ENCODE measurements at regions not wholly inside any gene's neighbourhood (a gene's known extent, or its start where the extent isn't known, plus 50 kb on each side); places are given as distances from the start of the nearest gene placed in this dataset.
"Not testable (repeated sequence)": the region's sequence is repeated elsewhere in the genome, so short reads cannot be mapped to it uniquely, and the experiment has no call there.

GRCh38 chr6:169093770-169094551, 159.7 kb downstream of the THBS2 start:
- Histone ChIP-seq H3K36me3 (no peaks in the 10 kb centered on the region), H3K27me3 (no peaks in the 10 kb centered on the region), H3K4me3 (no peak overlapping the region), H3K27ac (no peak overlapping the region), H3K9me3 (peaks cover 0 to 15% (median 0%) of the 10 kb centered on the region in 3 donors), H3K4me1 (no peaks in the 10 kb centered on the region)
- TF ChIP-seq POLR2A (IDR thresholded peaks at IDR 0.05) (no peak), EP300 (IDR thresholded peaks at IDR 0.05) (no peak), CTCF (IDR thresholded peaks at IDR 0.05) (no peak), POLR2AphosphoS5 (IDR thresholded peaks at IDR 0.05) (no peak)
- 87 to 88% methylated on average over 12 to 15 of the region's 16 CpGs for WGBS, 2 donors (ENCODE audit: low coverage in 1 of 2)
- no peak for ATAC-seq

- Histone ChIP-seq H3K9me3 (peaks cover 0 to 15% (median 0%) of the 10 kb centered on the region in 3 donors), H3K36me3 (no peaks in the 10 kb centered on the region), H3K27me3 (no peaks in the 10 kb centered on the region), H3K4me3 (no peak overlapping the region), H3K27ac (no peak overlapping the region), H3K4me1 (no peaks in the 10 kb centered on the region)
- TF ChIP-seq CTCF (IDR thresholded peaks at IDR 0.05), result no peak
- TF ChIP-seq POLR2AphosphoS5 (IDR thresholded peaks at IDR 0.05), result no peak
- no peak for TF ChIP-seq EP300 (IDR thresholded peaks at IDR 0.05)
- no peak for TF ChIP-seq POLR2A (IDR thresholded peaks at IDR 0.05)
- WGBS, 2 donors (ENCODE audit: low coverage in 1 of 2), result 70 to 72% methylated on average over 9 to 11 of the region's 11 CpGs
- ATAC-seq, result no peak
Measured at GRCh38 chr6:169093066-169093723, 160.5 kb downstream of the THBS2 start.

- Histone ChIP-seq H3K4me1 (no peaks in the 10 kb centered on the region), H3K27ac (no peak overlapping the region), H3K4me3 (no peak overlapping the region), H3K36me3 (no peaks in the 10 kb centered on the region), H3K27me3 (no peaks in the 10 kb centered on the region), H3K9me3 (peaks cover 0 to 15% (median 0%) of the 10 kb centered on the region in 3 donors)
- ATAC-seq, result no peak
- WGBS, 2 donors (ENCODE audit: low coverage in 1 of 2), result 75 to 78% methylated on average over 2 of the region's 3 CpGs
- no peak for TF ChIP-seq EP300 (IDR thresholded peaks at IDR 0.05)
Measured at GRCh38 chr6:169092375-169092774, 161.3 kb downstream of the THBS2 start.

- not testable (repeated sequence) for H3K4me3 ChIP-seq, H3K27ac ChIP-seq, ATAC-seq, H3K27me3 ChIP-seq, H3K4me1 ChIP-seq, H3K36me3 ChIP-seq
- 57 to 100% methylated on average over 1 of the region's 2 CpGs for WGBS, 2 donors (ENCODE audit: low coverage in 1 of 2)
- peaks cover 0 to 15% (median 0%) of the 10 kb centered on the region in 3 donors for H3K9me3 ChIP-seq
Measured at GRCh38 chr6:169090514-169091127, 163.0 kb downstream of the THBS2 start.

- H3K36me3 ChIP-seq, result no peaks in the 10 kb centered on the region
- no peaks in the 10 kb centered on the region for H3K27me3 ChIP-seq
- no peak overlapping the region for H3K4me3 ChIP-seq
- no peak overlapping the region for H3K27ac ChIP-seq
- H3K4me1 ChIP-seq, result no peaks in the 10 kb centered on the region
- ATAC-seq, result no peak
- peaks cover 0 to 15% (median 0%) of the 10 kb centered on the region in 3 donors for H3K9me3 ChIP-seq
- no peak for TF ChIP-seq EP300 (IDR thresholded peaks at IDR 0.05)
- no peak for TF ChIP-seq CTCF (IDR thresholded peaks at IDR 0.05)
- TF ChIP-seq POLR2A (IDR thresholded peaks at IDR 0.05), result no peak
- TF ChIP-seq POLR2AphosphoS5 (IDR thresholded peaks at IDR 0.05), result no peak
- 65% methylated on average over 2 of the region's 2 CpGs; no CpG with 5 or more reads in 1 of the 2 donors for WGBS, 2 donors (ENCODE audit: low coverage in 1 of 2)
Measured at GRCh38 chr6:169088762-169089161, 164.9 kb downstream of the THBS2 start.

Measured in gastroesophageal sphincter (tissue), 4 donors.